ENCODE measurements at regions not wholly inside any gene's neighbourhood (a gene's known extent, or its start where the extent isn't known, plus 50 kb on each side); places are given as distances from the start of the nearest gene placed in this dataset.

DNA sequence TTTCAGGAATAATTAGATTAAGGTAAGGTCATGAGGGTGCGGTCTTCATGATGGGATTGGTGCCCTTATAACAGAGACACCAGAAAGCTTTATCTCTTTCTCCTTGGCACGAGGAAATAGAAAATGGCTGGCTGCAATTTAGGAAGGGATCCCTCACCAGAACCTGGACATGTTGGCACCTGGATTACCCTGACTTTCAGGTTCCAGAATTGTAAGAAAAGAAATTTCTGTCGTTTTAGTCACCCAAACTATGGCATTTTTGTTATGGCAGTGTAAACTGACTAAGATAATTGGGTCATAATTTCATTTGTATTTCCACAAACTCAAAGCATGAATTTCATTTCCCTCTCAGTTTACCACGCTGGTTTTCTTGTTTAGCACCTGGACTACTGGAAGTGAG lies 473.6 kb downstream of the PTH2R start:
- TF ChIP-seq CTCF (conservative IDR thresholded peaks at IDR 0.05) (no peak), ZFX (IDR thresholded peaks at IDR 0.05) (no peak)
